ENCODE measurements at regions not wholly inside any gene's neighbourhood (a gene's known extent, or its start where the extent isn't known, plus 50 kb on each side); places are given as distances from the start of the nearest gene placed in this dataset.

- no peak for DNase-seq (ENCODE audit: low spot score)
Observed at GRCh38 chr3:176566757-176567156, 630.5 kb downstream of the TBL1XR1 start.

GRCh38 chr3:176562331-176562730 is 635.0 kb downstream of the TBL1XR1 start:
- no peak for DNase-seq (ENCODE audit: low spot score)

- DNase-seq (ENCODE audit: low spot score): no peak
Observed at GRCh38 chr3:176561826-176562225, 635.5 kb downstream of the TBL1XR1 start.

GRCh38 chr3:176554791-176555654 is 642.3 kb downstream of the TBL1XR1 start:
- no peak for DNase-seq (ENCODE audit: low spot score)

GRCh38 chr3:176554264-176554663 is 643.0 kb downstream of the TBL1XR1 start:
- no peak for DNase-seq (ENCODE audit: low spot score)

- no peak for DNase-seq (ENCODE audit: low spot score)
Observed at GRCh38 chr3:176526942-176527341, 670.3 kb downstream of the TBL1XR1 start.

- DNase-seq (ENCODE audit: low spot score): no peak
Observed at GRCh38 chr3:176526225-176526624, 671.1 kb downstream of the TBL1XR1 start.

GRCh38 chr3:176523114-176523513 is 674.2 kb downstream of the TBL1XR1 start:
- DNase-seq (ENCODE audit: low spot score): no peak

GRCh38 chr3:176522436-176522835 is 674.8 kb downstream of the TBL1XR1 start:
- DNase-seq (ENCODE audit: low spot score): no peak

- DNase-seq (ENCODE audit: low spot score): no peak
Observed at GRCh38 chr3:176521531-176522175, 675.6 kb downstream of the TBL1XR1 start.

- DNase-seq (ENCODE audit: low spot score): no peak
Observed at GRCh38 chr3:176514297-176514696, 683.0 kb downstream of the TBL1XR1 start.

- DNase-seq (ENCODE audit: low spot score): no peak
Observed at GRCh38 chr3:176513604-176514003, 683.7 kb downstream of the TBL1XR1 start.

GRCh38 chr3:176512037-176512436 is 685.2 kb downstream of the TBL1XR1 start:
- no peak for DNase-seq (ENCODE audit: low spot score)

GRCh38 chr3:176510097-176510496 is 687.2 kb downstream of the TBL1XR1 start:
- no peak for DNase-seq (ENCODE audit: low spot score)

- no peak for DNase-seq (ENCODE audit: low spot score)
Observed at GRCh38 chr3:176505878-176506621, 691.2 kb downstream of the TBL1XR1 start.

- no peak for DNase-seq (ENCODE audit: low spot score)
Observed at GRCh38 chr3:176491084-176491483, 706.2 kb downstream of the TBL1XR1 start.

- DNase-seq (ENCODE audit: low spot score): no peak
Observed at GRCh38 chr3:176490357-176490756, 706.9 kb downstream of the TBL1XR1 start.

GRCh38 chr3:176479248-176479647 is 718.0 kb downstream of the TBL1XR1 start:
- no peak for DNase-seq (ENCODE audit: low spot score)

- peak; percentile 2 for DNase-seq (ENCODE audit: low spot score)
Observed at GRCh38 chr3:176469694-176470205, 727.5 kb downstream of the TBL1XR1 start.

- no peak for DNase-seq (ENCODE audit: low spot score)
Observed at GRCh38 chr3:176463610-176464009, 733.7 kb downstream of the TBL1XR1 start.

- DNase-seq (ENCODE audit: low spot score): no peak
Observed at GRCh38 chr3:176447369-176447768, 749.9 kb downstream of the TBL1XR1 start.

GRCh38 chr3:176442326-176442725 is 755.0 kb downstream of the TBL1XR1 start:
- no peak for DNase-seq (ENCODE audit: low spot score)

Measured in umbilical cord (tissue), 1 donor.